MCF 10A (cell line): ENCODE measurements at regions not wholly inside any gene's neighbourhood (a gene's known extent, or its start where the extent isn't known, plus 50 kb on each side); places are given as distances from the start of the nearest gene placed in this dataset.

Experiments
- BruUV-seq: library from RNA; stranded (reverse); fragments of 400-500 nt; replicated peaks from 2 replicates; lab custom pipeline; 2021; lab: Mats Ljungman, UMichigan
- CTCF ChIA-PET: fragments of 300-600 bp; sonication (Branson Sonifier 250); formaldehyde crosslinking; extraction: SDS; loops from one replicate; lab custom pipeline; 2021; ENCODE audit warnings: antibody characterized with exemption, inconsistent platforms; lab: Yijun Ruan, JAX
- POLR2A ChIA-PET: fragments of 300-600, 350-650 bp; sonication (Branson Sonifier 250); formaldehyde crosslinking; extraction: SDS; loops from one replicate; lab custom pipeline; 2020; ENCODE audit warnings: antibody characterized with exemption, inconsistent platforms; lab: Yijun Ruan, JAX
- DNase-seq: peaks from one replicate; pipeline ENCODE4 v3.0.0-alpha.2; 2018; ENCODE audit not compliant: unreplicated experiment
- H3K27ac Mint-ChIP-seq: one replicate; pipeline ENCODE4 v1.8.0; 2022; ENCODE audit warnings: mild to moderate bottlenecking, low read depth, mixed read lengths; ENCODE audit not compliant: unreplicated experiment
- H3K27me3 Mint-ChIP-seq: one replicate; pipeline ENCODE4 v1.8.0; 2022; ENCODE audit warnings: mixed read lengths; ENCODE audit not compliant: insufficient read depth, unreplicated experiment
- H3K36me3 Mint-ChIP-seq: one replicate; pipeline ENCODE4 v1.8.0; 2022; ENCODE audit warnings: mild to moderate bottlenecking, moderate library complexity, mixed read lengths; ENCODE audit not compliant: insufficient read depth, unreplicated experiment
- H3K4me1 Mint-ChIP-seq: one replicate; pipeline ENCODE4 v1.8.0; 2022; ENCODE audit warnings: mixed read lengths; ENCODE audit not compliant: insufficient read depth, unreplicated experiment
- H3K4me3 Mint-ChIP-seq: one replicate; pipeline ENCODE4 v1.8.0; 2022; ENCODE audit warnings: mild to moderate bottlenecking, moderate library complexity, mixed read lengths; ENCODE audit not compliant: unreplicated experiment
- H3K9me3 Mint-ChIP-seq: one replicate; pipeline ENCODE4 v1.8.0; 2022; ENCODE audit warnings: mixed read lengths; ENCODE audit not compliant: unreplicated experiment
- intact Hi-C: fragments of 100-400 bp; cut with micrococcal nuclease; formaldehyde crosslinking; loops from 2 replicates; pipeline ENCODE4 v1.14.1; 2022
- TF ChIP-seq, protein P1 (sequence below): fragments of 200-600 bp; IDR thresholded peaks from one replicate; pipeline ENCODE4 v1.8.0; 2022; ENCODE audit warnings: antibody characterized with exemption, mild to moderate bottlenecking; ENCODE audit not compliant: unreplicated experiment

DNA sequence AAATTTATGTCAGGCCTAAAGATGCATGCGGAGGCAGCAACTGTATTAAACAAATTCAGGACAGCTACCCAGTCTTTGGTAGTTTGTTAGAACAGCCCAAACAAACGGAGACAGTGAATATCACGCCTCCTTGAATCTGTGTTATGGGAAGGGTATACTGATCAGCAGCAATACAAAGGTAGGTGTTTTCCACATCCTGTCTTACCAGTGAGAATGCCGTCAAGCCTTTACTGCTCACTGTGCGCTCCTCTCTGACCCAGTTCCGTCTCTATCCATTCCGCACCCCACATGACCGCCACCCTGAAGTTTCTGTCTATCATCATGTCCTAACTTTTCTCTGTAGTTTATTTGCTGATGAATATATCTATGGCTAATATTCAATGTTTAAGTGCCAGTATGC is 473.3 kb downstream of the LPIN1 start:
- Mint-ChIP-seq H3K4me1 (no peaks in the 10 kb centered on the region), H3K9me3 (peaks cover 19% of the 10 kb centered on the region), H3K27ac (no peak overlapping the region), H3K36me3 (no peaks in the 10 kb centered on the region), H3K27me3 (no peaks in the 10 kb centered on the region), H3K4me3 (no peak overlapping the region)
- intact Hi-C loops, result no loop called here
- DNase-seq, result no peak
- no TSS peak for BruUV-seq
- ChIA-PET POLR2A (no interaction called here), CTCF (no interaction called here)
- TF ChIP-seq, protein P1, sequence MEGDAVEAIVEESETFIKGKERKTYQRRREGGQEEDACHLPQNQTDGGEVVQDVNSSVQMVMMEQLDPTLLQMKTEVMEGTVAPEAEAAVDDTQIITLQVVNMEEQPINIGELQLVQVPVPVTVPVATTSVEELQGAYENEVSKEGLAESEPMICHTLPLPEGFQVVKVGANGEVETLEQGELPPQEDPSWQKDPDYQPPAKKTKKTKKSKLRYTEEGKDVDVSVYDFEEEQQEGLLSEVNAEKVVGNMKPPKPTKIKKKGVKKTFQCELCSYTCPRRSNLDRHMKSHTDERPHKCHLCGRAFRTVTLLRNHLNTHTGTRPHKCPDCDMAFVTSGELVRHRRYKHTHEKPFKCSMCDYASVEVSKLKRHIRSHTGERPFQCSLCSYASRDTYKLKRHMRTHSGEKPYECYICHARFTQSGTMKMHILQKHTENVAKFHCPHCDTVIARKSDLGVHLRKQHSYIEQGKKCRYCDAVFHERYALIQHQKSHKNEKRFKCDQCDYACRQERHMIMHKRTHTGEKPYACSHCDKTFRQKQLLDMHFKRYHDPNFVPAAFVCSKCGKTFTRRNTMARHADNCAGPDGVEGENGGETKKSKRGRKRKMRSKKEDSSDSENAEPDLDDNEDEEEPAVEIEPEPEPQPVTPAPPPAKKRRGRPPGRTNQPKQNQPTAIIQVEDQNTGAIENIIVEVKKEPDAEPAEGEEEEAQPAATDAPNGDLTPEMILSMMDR, result no peak

DNA sequence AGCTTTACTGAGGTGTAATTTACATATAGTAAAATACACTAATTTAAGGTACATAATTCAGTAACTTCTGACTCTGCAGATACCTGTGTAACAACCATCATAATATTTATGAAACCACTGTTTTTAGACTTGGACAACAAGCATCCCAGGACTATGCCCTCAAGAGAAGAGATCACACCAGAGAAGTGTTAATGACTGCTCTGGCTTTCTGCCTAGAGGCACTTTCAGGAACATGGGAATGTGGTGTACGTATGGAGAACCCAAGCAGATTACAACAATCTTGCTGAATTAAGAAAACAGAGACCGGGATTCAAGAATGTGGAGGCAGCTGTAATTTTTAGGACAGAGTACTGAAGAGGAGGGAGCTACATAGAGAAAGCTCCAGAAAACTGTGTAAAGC is 475.2 kb downstream of the LPIN1 start:
- intact Hi-C loops, result no loop called here
- Mint-ChIP-seq H3K36me3 (no peaks in the 10 kb centered on the region), H3K4me1 (no peaks in the 10 kb centered on the region), H3K4me3 (no peak overlapping the region), H3K27me3 (no peaks in the 10 kb centered on the region), H3K9me3 (peaks cover 25% of the 10 kb centered on the region), H3K27ac (no peak overlapping the region)
- TF ChIP-seq, protein P1, result no peak
- CTCF ChIA-PET, result no interaction called here
- no TSS peak for BruUV-seq
- no peak for DNase-seq
- POLR2A ChIA-PET, result no interaction called here

DNA sequence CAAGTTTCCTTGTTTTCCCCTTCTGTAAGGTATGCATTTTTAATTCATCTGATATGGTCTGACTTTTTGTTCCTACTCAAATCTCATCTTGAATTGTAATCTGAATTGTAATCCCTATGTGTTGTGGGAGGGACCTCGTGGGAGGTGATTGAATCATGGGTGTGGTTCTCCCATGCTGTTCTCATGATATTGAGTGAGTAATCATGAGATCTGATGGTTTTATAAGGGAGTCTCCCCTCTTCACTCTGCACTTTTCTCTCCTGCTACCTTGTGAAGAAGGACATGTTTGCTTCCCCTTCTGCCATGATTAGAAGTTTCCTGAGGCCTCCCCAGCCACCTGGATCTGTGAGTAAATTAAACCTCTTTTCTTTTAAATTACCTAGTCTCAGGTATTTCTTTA is 476.1 kb downstream of the LPIN1 start:
- no TSS peak for BruUV-seq
- H3K36me3 Mint-ChIP-seq, result no peaks in the 10 kb centered on the region
- intact Hi-C loops, result no loop called here
- CTCF ChIA-PET, result no interaction called here
- no peak overlapping the region for H3K27ac Mint-ChIP-seq
- peaks cover 25% of the 10 kb centered on the region for H3K9me3 Mint-ChIP-seq
- POLR2A ChIA-PET, result no interaction called here
- H3K27me3 Mint-ChIP-seq, result no peaks in the 10 kb centered on the region
- no peak overlapping the region for H3K4me3 Mint-ChIP-seq
- H3K4me1 Mint-ChIP-seq, result no peaks in the 10 kb centered on the region
- no peak for DNase-seq
- TF ChIP-seq, protein P1, result no peak

DNA sequence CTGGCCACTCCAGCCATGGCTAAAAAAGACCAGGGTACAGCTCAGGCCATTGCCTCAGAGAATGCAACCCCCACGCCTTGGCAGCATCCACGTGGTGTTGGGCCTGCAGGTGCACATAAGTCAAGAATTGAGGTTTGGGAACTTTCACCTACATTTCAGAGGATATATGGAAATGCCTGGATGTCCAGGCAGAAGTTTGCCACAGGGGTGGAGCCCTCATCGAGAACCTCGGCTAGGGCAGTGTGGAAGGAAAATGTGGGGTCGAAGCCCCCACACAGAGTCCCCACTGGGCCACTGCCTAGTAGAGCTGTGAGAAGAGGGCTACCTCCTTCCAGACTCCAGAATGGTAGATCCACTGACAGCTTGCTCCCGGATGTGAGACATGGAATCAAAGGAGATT is 477.3 kb downstream of the LPIN1 start:
- Mint-ChIP-seq H3K27ac (no peak overlapping the region), H3K36me3 (no peaks in the 10 kb centered on the region), H3K4me1 (peaks cover 9% of the 10 kb centered on the region), H3K9me3 (peaks cover 25% of the 10 kb centered on the region), H3K27me3 (no peaks in the 10 kb centered on the region), H3K4me3 (no peak overlapping the region)
- BruUV-seq, result no TSS peak
- TF ChIP-seq, protein P1, result no peak
- DNase-seq, result no peak
- ChIA-PET POLR2A (no interaction called here), CTCF (interaction anchor here (0.6 kb wide), 1 partner anchor 26 kb away, joined by 6 read pairs; no protein-coding TSS in a partner anchor)
- intact Hi-C loops, result no loop called here
